ENCODE measurements at regions not wholly inside any gene's neighbourhood (a gene's known extent, or its start where the extent isn't known, plus 50 kb on each side); places are given as distances from the start of the nearest gene placed in this dataset.

- TF ChIP-seq, protein P1, sequence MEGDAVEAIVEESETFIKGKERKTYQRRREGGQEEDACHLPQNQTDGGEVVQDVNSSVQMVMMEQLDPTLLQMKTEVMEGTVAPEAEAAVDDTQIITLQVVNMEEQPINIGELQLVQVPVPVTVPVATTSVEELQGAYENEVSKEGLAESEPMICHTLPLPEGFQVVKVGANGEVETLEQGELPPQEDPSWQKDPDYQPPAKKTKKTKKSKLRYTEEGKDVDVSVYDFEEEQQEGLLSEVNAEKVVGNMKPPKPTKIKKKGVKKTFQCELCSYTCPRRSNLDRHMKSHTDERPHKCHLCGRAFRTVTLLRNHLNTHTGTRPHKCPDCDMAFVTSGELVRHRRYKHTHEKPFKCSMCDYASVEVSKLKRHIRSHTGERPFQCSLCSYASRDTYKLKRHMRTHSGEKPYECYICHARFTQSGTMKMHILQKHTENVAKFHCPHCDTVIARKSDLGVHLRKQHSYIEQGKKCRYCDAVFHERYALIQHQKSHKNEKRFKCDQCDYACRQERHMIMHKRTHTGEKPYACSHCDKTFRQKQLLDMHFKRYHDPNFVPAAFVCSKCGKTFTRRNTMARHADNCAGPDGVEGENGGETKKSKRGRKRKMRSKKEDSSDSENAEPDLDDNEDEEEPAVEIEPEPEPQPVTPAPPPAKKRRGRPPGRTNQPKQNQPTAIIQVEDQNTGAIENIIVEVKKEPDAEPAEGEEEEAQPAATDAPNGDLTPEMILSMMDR (IDR thresholded peaks at IDR 0.05; ENCODE audit: poor library complexity, severe bottlenecking), result no peak
- TF ChIP-seq EP300 (conservative IDR thresholded peaks at IDR 0.05; ENCODE audit: poor library complexity, severe bottlenecking), result no peak
- no peak for TF ChIP-seq RAD21 (conservative IDR thresholded peaks at IDR 0.05)
- no peak for TF ChIP-seq POLR2AphosphoS5 (IDR thresholded peaks at IDR 0.05)
- no peak for TF ChIP-seq EZH2 (IDR thresholded peaks at IDR 0.05; ENCODE audit: borderline replicate concordance, insufficient read depth, low read length, poor library complexity, severe bottlenecking)
- no peak for TF ChIP-seq TAF1 (IDR thresholded peaks at IDR 0.05; ENCODE audit: low read depth)
- TF ChIP-seq REST (IDR thresholded peaks at IDR 0.05; ENCODE audit: borderline replicate concordance), result no peak
These were observed 486.3 kb downstream of the BCOR start for GRCh38 chrX:39611468-39611867.
